A549 (cell line): ENCODE measurements at regions not wholly inside any gene's neighbourhood (a gene's known extent, or its start where the extent isn't known, plus 50 kb on each side); places are given as distances from the start of the nearest gene placed in this dataset.

ENCODE experiments used
- ATAC-seq, 2 experiments: fragments of 200-7000 bp in 1 of 2; fragments of >200 bp in 1 of 2; cut with Nextera tagmentation in 1 of 2; cut with Tn5 transposase in 1 of 2; 3 replicates each; pipeline versions ENCODE4 v1.8.0 to v1.9.1; 2018 to 2020; ENCODE audit warnings: mild to moderate bottlenecking in 1 of 2, moderate library complexity in 1 of 2
- CTCF ChIA-PET: fragments of 300-600 bp; sonication (Branson Sonifier 250); formaldehyde crosslinking; extraction: SDS; loops from one replicate; lab custom pipeline; 2021; ENCODE audit warnings: antibody characterized with exemption, inconsistent platforms; lab: Yijun Ruan, JAX
- POLR2A ChIA-PET: fragments of 350-600 bp; formaldehyde crosslinking; extraction: SDS; loops from one replicate; lab custom pipeline; 2021; ENCODE audit warnings: antibody characterized with exemption, inconsistent platforms; lab: Yijun Ruan, JAX
- DNase-seq, 2 experiments: peaks; one replicate each; pipeline versions ENCODE4 v3.0.0 to v3.0.0-alpha.2; 2011 to 2016; ENCODE audit warnings: low read depth in 1 of 2, low spot score in 1 of 2
- FAIRE-seq: peaks from 2 replicates; lab custom pipeline; 2011; peaks lifted over from hg19 to GRCh38; lab: Jason Lieb, UNC
- H3K27ac ChIP-seq, 2 experiments: fragments of >200 bp; sonication (Bioruptor Twin); formaldehyde crosslinking; 3 replicates each; pipeline ENCODE4 v1.5.1; 2016 to 2017
- H3K4me1 ChIP-seq: fragments of >200 bp; sonication (Bioruptor Twin); formaldehyde crosslinking; 3 replicates; pipeline ENCODE4 v1.6.1; 2016
- H3K4me2 ChIP-seq: fragments of >200 bp; sonication (Bioruptor Twin); formaldehyde crosslinking; 3 replicates; pipeline ENCODE4 v1.6.1; 2016
- H3K4me3 ChIP-seq: fragments of >200 bp; sonication (Bioruptor Twin); formaldehyde crosslinking; 3 replicates; pipeline ENCODE4 v1.5.1; 2016
- H3K9me3 ChIP-seq: fragments of >200 bp; sonication (Bioruptor Twin); formaldehyde crosslinking; 3 replicates; pipeline ENCODE4 v1.6.1; 2016
- CTCF ChIP-seq: fragments of >200 bp; sonication (Bioruptor Twin); formaldehyde crosslinking; IDR thresholded peaks from 3 replicates; pipeline ENCODE4 v1.5.1; 2016
- EHMT2 ChIP-seq: fragments of 200-600 bp; sonication (generic); IDR thresholded peaks from 2 replicates; pipeline ENCODE4 v1.6.1; 2016; ENCODE audit warnings: antibody characterized with exemption, low read depth, mild to moderate bottlenecking, moderate library complexity
- ELK1 ChIP-seq: fragments of 150-350 bp; IDR thresholded peaks from 2 replicates; pipeline ENCODE4 v1.6.1; 2014; ENCODE audit warnings: low read depth, mild to moderate bottlenecking, low read length
- FOXS1 ChIP-seq: fragments of 250-450 bp; sonication (Bioruptor Pico); IDR thresholded peaks from 2 replicates; pipeline ENCODE4 v1.5.0; 2020; ENCODE audit warnings: mild to moderate bottlenecking, moderate library complexity
- HES2 ChIP-seq: fragments of >200 bp; sonication (Bioruptor Twin); formaldehyde crosslinking; IDR thresholded peaks from 2 replicates; pipeline ENCODE4 v1.6.1; 2016
- KDM1A ChIP-seq: fragments of 200-600 bp; sonication (generic); IDR thresholded peaks from 2 replicates; pipeline ENCODE4 v1.6.1; 2016; ENCODE audit warnings: low read depth, mild to moderate bottlenecking
- KDM5A ChIP-seq: fragments of 200-600 bp; sonication (generic); IDR thresholded peaks from 2 replicates; pipeline ENCODE4 v1.6.1; 2016; ENCODE audit warnings: antibody characterized with exemption, mild to moderate bottlenecking
- NFE2L2 ChIP-seq: fragments of 150-350 bp; conservative IDR thresholded peaks from 2 replicates; pipeline ENCODE4 v1.6.1; 2014; ENCODE audit warnings: low read length
- NPAS2 ChIP-seq: fragments of 250-450 bp; sonication (Bioruptor Pico); IDR thresholded peaks from 2 replicates; pipeline ENCODE4 v1.8.0; 2022; ENCODE audit warnings: mild to moderate bottlenecking, moderate library complexity, borderline replicate concordance
- PBX3 ChIP-seq: IDR thresholded peaks from 2 replicates; pipeline ENCODE4 v1.6.1; 2012
- RAD21 ChIP-seq, 2 experiments: fragments of >200 bp in 1 of 2; sonication (Bioruptor Twin) in 1 of 2; formaldehyde crosslinking in 1 of 2; IDR thresholded peaks in 1 of 2; conservative IDR thresholded peaks in 1 of 2; 2 replicates in 1 of 2; 3 replicates in 1 of 2; pipeline ENCODE4 v1.6.1; 2012 to 2018; ENCODE audit warnings: inconsistent platforms in 1 of 2
- WGBS: methylation state at CpG from one replicate; pipeline ENCODE4 v1.1.6; 2017; ENCODE audit errors: missing lambda C conversion rate; 5-methylcytosine and 5-hydroxymethylcytosine counted together

- FAIRE-seq, result no peak
These were observed 51.4 kb upstream of the NEK6 start for GRCh38 chr9:124206391-124206790.

More at GRCh38 chr9:124206391-124206790, 51.4 kb upstream of the NEK6 start:
- ATAC-seq, result no peak
- no peak for TF ChIP-seq RAD21 (conservative IDR thresholded peaks at IDR 0.05 in 1 of 2, IDR thresholded peaks at IDR 0.05 in 1 of 2)
- TF ChIP-seq NPAS2 (CRISPR knock-in tag), result no peak
- TF ChIP-seq HES2, result no peak
- TF ChIP-seq KDM5A, result no peak
- TF ChIP-seq KDM1A, result no peak
- TF ChIP-seq ELK1, result no peak
- TF ChIP-seq NFE2L2, result no peak
- no peak for TF ChIP-seq PBX3
- no peak for TF ChIP-seq FOXS1
- TF ChIP-seq EHMT2, result no peak
- no peak for TF ChIP-seq CTCF
- Histone ChIP-seq H3K27ac (no peak overlapping the region), H3K9me3 (no peaks in the 10 kb centered on the region), H3K4me2 (no peak overlapping the region), H3K4me1 (no peaks in the 10 kb centered on the region), H3K4me3 (no peak overlapping the region)
- no peak for DNase-seq
- POLR2A ChIA-PET, result no interaction called here
- 77% methylated on average over 2 of the region's 2 CpGs for WGBS
- CTCF ChIA-PET, result interaction anchor here (0.8 to 1.6 kb wide), 3 partner anchors 8 to 278 kb away, joined by 3 to 6 read pairs (median 4); no protein-coding TSS in a partner anchor
